Neural cell (in vitro differentiated cells): ENCODE measurements at regions not wholly inside any gene's neighbourhood (a gene's known extent, or its start where the extent isn't known, plus 50 kb on each side); places are given as distances from the start of the nearest gene placed in this dataset.

Experiments used
- EZH2 ChIP-seq: fragments of 200-600, 300-800 bp; shearing (Covaris generic), sonication (generic); IDR thresholded peaks from 2 replicates; pipeline ENCODE4 v1.6.1; 2014; ENCODE audit warnings: antibody characterized with exemption, low read length, borderline replicate concordance, mild to moderate bottlenecking; ENCODE audit not compliant: insufficient read depth, poor library complexity, severe bottlenecking
- TF ChIP-seq, protein P1 (sequence below): fragments of 450-650 bp; IDR thresholded peaks from 2 replicates; pipeline ENCODE4 v1.5.1; 2014; ENCODE audit warnings: antibody characterized with exemption, mild to moderate bottlenecking, moderate library complexity; ENCODE audit not compliant: poor library complexity, severe bottlenecking

DNA sequence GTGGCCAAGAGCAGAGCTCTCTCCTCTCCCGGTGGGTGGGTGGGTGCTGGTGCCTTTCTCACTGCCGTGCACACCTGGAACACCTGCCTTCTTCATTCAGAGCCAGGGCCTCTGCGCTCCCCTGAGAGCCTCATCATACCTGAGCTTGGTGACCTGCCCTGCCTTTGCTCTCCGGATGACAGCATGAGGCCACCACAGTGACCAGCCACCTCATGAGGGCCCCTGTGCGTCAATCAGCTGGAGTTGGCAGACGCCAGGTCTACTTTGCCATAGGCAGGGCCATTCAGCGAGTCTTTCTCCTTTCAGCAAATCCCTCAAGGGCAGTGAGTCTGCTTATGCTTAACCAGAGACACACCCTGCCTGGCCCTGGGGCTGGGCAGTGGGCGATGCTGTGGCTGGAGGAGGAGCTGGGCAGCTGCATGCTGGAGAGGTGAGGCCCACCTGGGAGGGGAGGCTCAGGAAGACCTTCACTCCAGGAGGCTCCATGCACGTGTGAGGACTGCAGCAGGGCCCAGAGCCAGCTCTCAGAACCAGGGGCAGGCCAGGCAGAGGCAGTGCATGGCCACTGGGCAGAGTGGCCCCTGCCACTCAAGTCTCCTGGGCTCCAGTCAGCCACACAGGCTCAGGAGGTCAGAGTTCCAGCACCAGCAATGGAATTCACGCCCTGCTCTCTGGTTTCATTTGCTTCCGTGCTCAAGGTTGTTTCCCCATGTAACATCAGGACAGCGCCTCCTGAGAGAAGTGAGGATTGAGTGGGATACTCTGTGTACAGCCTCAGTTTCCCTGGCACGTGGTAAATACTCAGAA, 417.5 kb upstream of the MYT1L start:
- TF ChIP-seq, protein P1, sequence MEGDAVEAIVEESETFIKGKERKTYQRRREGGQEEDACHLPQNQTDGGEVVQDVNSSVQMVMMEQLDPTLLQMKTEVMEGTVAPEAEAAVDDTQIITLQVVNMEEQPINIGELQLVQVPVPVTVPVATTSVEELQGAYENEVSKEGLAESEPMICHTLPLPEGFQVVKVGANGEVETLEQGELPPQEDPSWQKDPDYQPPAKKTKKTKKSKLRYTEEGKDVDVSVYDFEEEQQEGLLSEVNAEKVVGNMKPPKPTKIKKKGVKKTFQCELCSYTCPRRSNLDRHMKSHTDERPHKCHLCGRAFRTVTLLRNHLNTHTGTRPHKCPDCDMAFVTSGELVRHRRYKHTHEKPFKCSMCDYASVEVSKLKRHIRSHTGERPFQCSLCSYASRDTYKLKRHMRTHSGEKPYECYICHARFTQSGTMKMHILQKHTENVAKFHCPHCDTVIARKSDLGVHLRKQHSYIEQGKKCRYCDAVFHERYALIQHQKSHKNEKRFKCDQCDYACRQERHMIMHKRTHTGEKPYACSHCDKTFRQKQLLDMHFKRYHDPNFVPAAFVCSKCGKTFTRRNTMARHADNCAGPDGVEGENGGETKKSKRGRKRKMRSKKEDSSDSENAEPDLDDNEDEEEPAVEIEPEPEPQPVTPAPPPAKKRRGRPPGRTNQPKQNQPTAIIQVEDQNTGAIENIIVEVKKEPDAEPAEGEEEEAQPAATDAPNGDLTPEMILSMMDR: no peak
- TF ChIP-seq EZH2: no peak
